ENCODE measurements at regions not wholly inside any gene's neighbourhood (a gene's known extent, or its start where the extent isn't known, plus 50 kb on each side); places are given as distances from the start of the nearest gene placed in this dataset.

- in situ Hi-C loops (cut with MboI; ENCODE audit: low sequenced_read_pairs in 4 of 4) = no loop called here
- no peak for TF ChIP-seq POLR2A (IDR thresholded peaks at IDR 0.05)
- no peak for TF ChIP-seq CTCF (IDR thresholded peaks at IDR 0.05 in 4 of 5, conservative IDR thresholded peaks at IDR 0.05 in 1 of 5)
- no peak for ATAC-seq
- Histone ChIP-seq H3K4me3 (no peak overlapping the region), H3K27me3 (no peaks in the 10 kb centered on the region), H3K9me3 (no peaks in the 10 kb centered on the region), H3K36me3 (no peaks in the 10 kb centered on the region), H3K4me1 (no peaks in the 10 kb centered on the region), H3K27ac (no peak overlapping the region)
- no peak for DNase-seq
- intact Hi-C loops (cut with DNase I; ENCODE audit: low total_unique reads) = no loop called here
Measured at GRCh38 chr10:114732931-114733330, 74.9 kb upstream of the ABLIM1 start.

- H3K4me3 ChIP-seq = no peak overlapping the region
- ATAC-seq (no peak), DNase-seq (no peak)
- H3K4me1 ChIP-seq = peaks cover 0 to 8% of the 10 kb centered on the region in 2 donors
- H3K9me3 ChIP-seq = no peaks in the 10 kb centered on the region
- H3K27me3 ChIP-seq = no peaks in the 10 kb centered on the region
- in situ Hi-C loops (cut with MboI; ENCODE audit: low sequenced_read_pairs in 4 of 4) = no loop called here
- intact Hi-C loops (cut with DNase I; ENCODE audit: low total_unique reads) = no loop called here
- no peaks in the 10 kb centered on the region for H3K36me3 ChIP-seq
- TF ChIP-seq CTCF (IDR thresholded peaks at IDR 0.05 in 4 of 5, conservative IDR thresholded peaks at IDR 0.05 in 1 of 5) (no peak), POLR2A (IDR thresholded peaks at IDR 0.05) (no peak)
- H3K27ac ChIP-seq = no peak overlapping the region
Measured at GRCh38 chr10:114735946-114736345, 77.9 kb upstream of the ABLIM1 start.

- in situ Hi-C loops (cut with MboI; ENCODE audit: low sequenced_read_pairs in 4 of 4) (no loop called here), intact Hi-C loops (cut with DNase I; ENCODE audit: low total_unique reads) (no loop called here)
- Histone ChIP-seq H3K27ac (no peak overlapping the region), H3K4me1 (peaks cover 0 to 8% of the 10 kb centered on the region in 2 donors), H3K36me3 (no peaks in the 10 kb centered on the region), H3K9me3 (no peaks in the 10 kb centered on the region), H3K27me3 (no peaks in the 10 kb centered on the region), H3K4me3 (no peak overlapping the region)
- DNase-seq = no peak
- TF ChIP-seq CTCF (IDR thresholded peaks at IDR 0.05 in 4 of 5, conservative IDR thresholded peaks at IDR 0.05 in 1 of 5) (no peak), POLR2A (IDR thresholded peaks at IDR 0.05) (no peak)
- no peak for ATAC-seq
Measured at GRCh38 chr10:114743521-114744231, 77.9 kb upstream of the FHIP2A start.

- Histone ChIP-seq H3K9me3 (no peaks in the 10 kb centered on the region), H3K27me3 (no peaks in the 10 kb centered on the region), H3K36me3 (no peaks in the 10 kb centered on the region), H3K27ac (peak overlapping the region in 1 of 4 donors; percentile 22), H3K4me1 (no peaks in the 10 kb centered on the region), H3K4me3 (no peak overlapping the region)
- ATAC-seq (no peak), DNase-seq (no peak)
- TF ChIP-seq POLR2A (IDR thresholded peaks at IDR 0.05) = no peak
- TF ChIP-seq CTCF (IDR thresholded peaks at IDR 0.05 in 4 of 5, conservative IDR thresholded peaks at IDR 0.05 in 1 of 5) = no peak
- in situ Hi-C loops (cut with MboI; ENCODE audit: low sequenced_read_pairs in 4 of 4) (no loop called here), intact Hi-C loops (cut with DNase I; ENCODE audit: low total_unique reads) (no loop called here)
Measured at GRCh38 chr10:114746531-114746930, 75.0 kb upstream of the FHIP2A start.

GRCh38 chr10:114748241-114748640 lies 73.3 kb upstream of the FHIP2A start:
- intact Hi-C loops (cut with DNase I; ENCODE audit: low total_unique reads) = no loop called here
- H3K4me1 ChIP-seq = peaks cover 0 to 4% of the 10 kb centered on the region in 2 donors
- H3K4me3 ChIP-seq = no peak overlapping the region
- H3K36me3 ChIP-seq = no peaks in the 10 kb centered on the region
- TF ChIP-seq CTCF (IDR thresholded peaks at IDR 0.05 in 4 of 5, conservative IDR thresholded peaks at IDR 0.05 in 1 of 5) (no peak), POLR2A (IDR thresholded peaks at IDR 0.05) (no peak)
- H3K9me3 ChIP-seq = no peaks in the 10 kb centered on the region
- in situ Hi-C loops (cut with MboI; ENCODE audit: low sequenced_read_pairs in 4 of 4) = no loop called here
- H3K27ac ChIP-seq = peak overlapping the region in 3 of 4 donors; percentile 63 to 74 (median 73)
- DNase-seq (no peak), ATAC-seq (no peak)
- no peaks in the 10 kb centered on the region for H3K27me3 ChIP-seq
